Upper lobe of left lung (tissue), 6 donors: ENCODE measurements at regions not wholly inside any gene's neighbourhood (a gene's known extent, or its start where the extent isn't known, plus 50 kb on each side); places are given as distances from the start of the nearest gene placed in this dataset.

Experiments used
- ATAC-seq, 2 donors: fragments of 200-7000 bp; cut with Tn5 transposase; one replicate each; pipeline ENCODE4 v1.9.1; 2022; ENCODE audit warnings: mild to moderate bottlenecking in 2 of 2, moderate library complexity in 2 of 2; ENCODE audit not compliant: low FRiP score in 2 of 2
- DNase-seq, 2 donors: peaks; one replicate each; pipeline ENCODE4 v3.0.0-alpha.2; 2019 to 2020
- H3K27ac ChIP-seq, 4 donors: fragments of 200-600 bp; sonication (generic); one replicate each; pipeline ENCODE4 v1.5.1; 2016 to 2019
- H3K27me3 ChIP-seq, 4 donors: fragments of 200-600 bp; sonication (generic); one replicate each; pipeline ENCODE4 v1.5.1; 2017 to 2019
- H3K36me3 ChIP-seq, 4 donors: fragments of 200-600 bp; sonication (generic); one replicate each; pipeline ENCODE4 v1.5.1; 2016 to 2019
- H3K4me1 ChIP-seq, 4 donors: fragments of 200-600 bp; sonication (generic); one replicate each; pipeline ENCODE4 v1.5.1; 2018 to 2019
- H3K4me3 ChIP-seq, 4 donors: fragments of 200-600 bp; sonication (generic); one replicate each; pipeline ENCODE4 v1.5.1; 2017 to 2019; ENCODE audit warnings: mild to moderate bottlenecking in 2 of 4, moderate library complexity in 1 of 4
- H3K9me3 ChIP-seq, 4 donors: fragments of 200-600 bp; sonication (generic); one replicate each; pipeline ENCODE4 v1.5.1; 2018 to 2019
- CTCF ChIP-seq, 6 experiments: fragments of 450-650 bp in 4 of 6; fragments of 200-600 bp in 2 of 6; sonication (generic) in 2 of 6; IDR thresholded peaks; one replicate each; pipeline ENCODE4 v1.5.1; 2016 to 2019; ENCODE audit warnings: antibody characterized with exemption in 6 of 6
- EP300 ChIP-seq, 4 donors: sonication (generic); formaldehyde crosslinking; IDR thresholded peaks; one replicate each; pipeline ENCODE4 v1.5.1; 2017; ENCODE audit warnings: antibody characterized with exemption in 4 of 4, control low read depth in 2 of 4
- POLR2A ChIP-seq, 4 donors: fragments of 450-650 bp; IDR thresholded peaks; one replicate each; pipeline ENCODE4 v1.5.1; 2016 to 2017; ENCODE audit warnings: antibody characterized with exemption in 4 of 4, mild to moderate bottlenecking in 2 of 4
- POLR2AphosphoS5 ChIP-seq, 2 donors: sonication (generic); formaldehyde crosslinking; IDR thresholded peaks; one replicate each; pipeline ENCODE4 v1.5.1; 2017; ENCODE audit warnings: antibody characterized with exemption in 2 of 2
- WGBS, 2 donors: methylation state at CpG; one replicate each; pipeline ENCODE4 v1.1.5; 2017 to 2018; 5-methylcytosine and 5-hydroxymethylcytosine counted together
- donor health status: DM: no; HTN: no; CAD: no; lungs with moderate emphysema.
- donor health status: DM: no; HTN: yes; CAD: no; lungs with severe emphysema.

- no peaks in the 10 kb centered on the region for H3K27me3 ChIP-seq
- H3K4me1 ChIP-seq = no peaks in the 10 kb centered on the region
- no peak overlapping the region for H3K27ac ChIP-seq
- H3K4me3 ChIP-seq = no peak overlapping the region
- no peaks in the 10 kb centered on the region for H3K36me3 ChIP-seq
- 79% methylated on average over 2 of the region's 2 CpGs for WGBS, 2 donors
- no peak for DNase-seq
- no peaks in the 10 kb centered on the region for H3K9me3 ChIP-seq
- no peak for ATAC-seq
- TF ChIP-seq POLR2A (IDR thresholded peaks at IDR 0.05) (no peak), EP300 (IDR thresholded peaks at IDR 0.05) (no peak), POLR2AphosphoS5 (IDR thresholded peaks at IDR 0.05) (no peak), CTCF (IDR thresholded peaks at IDR 0.05) (no peak)
These were observed 1110.8 kb downstream of the CBLN2 start for GRCh38 chr18:71433373-71433772.

- TF ChIP-seq POLR2A (IDR thresholded peaks at IDR 0.05) = no peak
- no peak for TF ChIP-seq EP300 (IDR thresholded peaks at IDR 0.05)
- no peak for TF ChIP-seq CTCF (IDR thresholded peaks at IDR 0.05)
- no peak for TF ChIP-seq POLR2AphosphoS5 (IDR thresholded peaks at IDR 0.05)
- no peaks in the 10 kb centered on the region for H3K4me1 ChIP-seq
- no peaks in the 10 kb centered on the region for H3K36me3 ChIP-seq
- no peaks in the 10 kb centered on the region for H3K27me3 ChIP-seq
- ATAC-seq = no peak
- no peak for DNase-seq
- H3K27ac ChIP-seq = no peak overlapping the region
- no peaks in the 10 kb centered on the region for H3K9me3 ChIP-seq
- no peak overlapping the region for H3K4me3 ChIP-seq
These were observed 1112.5 kb downstream of the CBLN2 start for GRCh38 chr18:71431689-71432088.

- peak in 1 of 2 donors; percentile 13 for DNase-seq
- Histone ChIP-seq H3K9me3 (no peaks in the 10 kb centered on the region), H3K4me1 (no peaks in the 10 kb centered on the region), H3K4me3 (no peak overlapping the region), H3K27ac (no peak overlapping the region), H3K36me3 (no peaks in the 10 kb centered on the region), H3K27me3 (no peaks in the 10 kb centered on the region)
- TF ChIP-seq EP300 (IDR thresholded peaks at IDR 0.05) = no peak
- TF ChIP-seq POLR2A (IDR thresholded peaks at IDR 0.05) = no peak
- TF ChIP-seq CTCF (IDR thresholded peaks at IDR 0.05) = no peak
- no peak for TF ChIP-seq POLR2AphosphoS5 (IDR thresholded peaks at IDR 0.05)
- 62 to 69% methylated on average over 5 of the region's 5 CpGs for WGBS, 2 donors
- no peak for ATAC-seq
These were observed 1113.0 kb downstream of the CBLN2 start for GRCh38 chr18:71431171-71431570.

- no peaks in the 10 kb centered on the region for H3K4me1 ChIP-seq
- no peaks in the 10 kb centered on the region for H3K9me3 ChIP-seq
- no peak overlapping the region for H3K4me3 ChIP-seq
- H3K36me3 ChIP-seq = no peaks in the 10 kb centered on the region
- ATAC-seq (no peak), DNase-seq (no peak)
- no peaks in the 10 kb centered on the region for H3K27me3 ChIP-seq
- no peak for TF ChIP-seq POLR2AphosphoS5 (IDR thresholded peaks at IDR 0.05)
- TF ChIP-seq CTCF (IDR thresholded peaks at IDR 0.05) = no peak
- no peak for TF ChIP-seq EP300 (IDR thresholded peaks at IDR 0.05)
- no peak for TF ChIP-seq POLR2A (IDR thresholded peaks at IDR 0.05)
- H3K27ac ChIP-seq = no peak overlapping the region
These were observed 1117.7 kb downstream of the CBLN2 start for GRCh38 chr18:71426441-71426840.

GRCh38 chr18:71405169-71405809 lies 1116.4 kb downstream of the SOCS6 start:
- 68 to 69% methylated on average over 8 of the region's 8 CpGs for WGBS, 2 donors
- ATAC-seq = no peak
- no peak for DNase-seq
- no peaks in the 10 kb centered on the region for H3K4me1 ChIP-seq
- H3K36me3 ChIP-seq = no peaks in the 10 kb centered on the region
- no peak overlapping the region for H3K4me3 ChIP-seq
- H3K27me3 ChIP-seq = no peaks in the 10 kb centered on the region
- no peak overlapping the region for H3K27ac ChIP-seq
- no peaks in the 10 kb centered on the region for H3K9me3 ChIP-seq
- TF ChIP-seq CTCF (IDR thresholded peaks at IDR 0.05) = no peak
- TF ChIP-seq POLR2AphosphoS5 (IDR thresholded peaks at IDR 0.05) = no peak
- TF ChIP-seq EP300 (IDR thresholded peaks at IDR 0.05) = no peak
- TF ChIP-seq POLR2A (IDR thresholded peaks at IDR 0.05) = no peak
